ENCODE measurements at regions not wholly inside any gene's neighbourhood (a gene's known extent, or its start where the extent isn't known, plus 50 kb on each side); places are given as distances from the start of the nearest gene placed in this dataset.
A peak's percentile ranks its signal among the peaks of the same experiment; 100 is the strongest.
"Not testable (repeated sequence)": the region's sequence is repeated elsewhere in the genome, so short reads cannot be mapped to it uniquely, and the experiment has no call there.

- Histone ChIP-seq H3K4me1 (ENCODE audit: control insufficient read depth in 1 of 2, insufficient read depth in 1 of 2, low read depth in 1 of 2, low read length in 1 of 2) (peaks cover 42 to 58% of the 10 kb centered on the region in 2 experiments), H3K36me3 (no peaks in the 10 kb centered on the region), H3K27me3 (no peaks in the 10 kb centered on the region), H3K27ac (peak overlapping the region; percentile 81), H3K9me3 (no peaks in the 10 kb centered on the region), H3K4me3 (ENCODE audit: low read depth in 1 of 2, low read length in 1 of 2) (no peak overlapping the region)
- TF ChIP-seq CTCF (IDR thresholded peaks at IDR 0.05), result no peak
Observed at GRCh38 chr9:105004466-105005090, 76.6 kb upstream of the ABCA1 start.

GRCh38 chr9:105005186-105005585 is 77.2 kb upstream of the ABCA1 start:
- Histone ChIP-seq H3K4me1 (ENCODE audit: control insufficient read depth in 1 of 2, insufficient read depth in 1 of 2, low read depth in 1 of 2, low read length in 1 of 2) (peaks cover 42 to 58% of the 10 kb centered on the region in 2 experiments), H3K36me3 (no peaks in the 10 kb centered on the region), H3K4me3 (ENCODE audit: low read depth in 1 of 2, low read length in 1 of 2) (no peak overlapping the region), H3K27me3 (no peaks in the 10 kb centered on the region), H3K9me3 (no peaks in the 10 kb centered on the region), H3K27ac (peak overlapping the region; percentile 81)
- no peak for TF ChIP-seq CTCF (IDR thresholded peaks at IDR 0.05)

- no peaks in the 10 kb centered on the region for H3K27me3 ChIP-seq
- no peak for TF ChIP-seq CTCF (IDR thresholded peaks at IDR 0.05)
- no peaks in the 10 kb centered on the region for H3K36me3 ChIP-seq
- H3K4me3 ChIP-seq (ENCODE audit: low read depth in 1 of 2, low read length in 1 of 2), result peak overlapping the region in 1 of 2 experiments; percentile 50
- H3K27ac ChIP-seq, result peak overlapping the region; percentile 92
- H3K4me1 ChIP-seq (ENCODE audit: control insufficient read depth in 1 of 2, insufficient read depth in 1 of 2, low read depth in 1 of 2, low read length in 1 of 2), result peaks cover 42 to 58% of the 10 kb centered on the region in 2 experiments
- H3K9me3 ChIP-seq, result no peaks in the 10 kb centered on the region
Observed at GRCh38 chr9:105006514-105006913, 78.6 kb upstream of the ABCA1 start.

- no peaks in the 10 kb centered on the region for H3K36me3 ChIP-seq
- no peak for TF ChIP-seq CTCF (IDR thresholded peaks at IDR 0.05)
- H3K4me3 ChIP-seq (ENCODE audit: low read depth in 1 of 2, low read length in 1 of 2), result peak overlapping the region; percentile 1 to 50
- H3K4me1 ChIP-seq (ENCODE audit: control insufficient read depth in 1 of 2, insufficient read depth in 1 of 2, low read depth in 1 of 2, low read length in 1 of 2), result peaks cover 42 to 58% of the 10 kb centered on the region in 2 experiments
- no peaks in the 10 kb centered on the region for H3K9me3 ChIP-seq
- no peaks in the 10 kb centered on the region for H3K27me3 ChIP-seq
- peak overlapping the region; percentile 92 for H3K27ac ChIP-seq
Observed at GRCh38 chr9:105007143-105007542, 79.2 kb upstream of the ABCA1 start.

- H3K27me3 ChIP-seq; H3K4me3 ChIP-seq (ENCODE audit: low read depth in 1 of 2, low read length in 1 of 2); H3K27ac ChIP-seq; H3K36me3 ChIP-seq; H3K9me3 ChIP-seq: not testable (repeated sequence)
- peaks cover 25 to 31% of the 10 kb centered on the region in 2 experiments for H3K4me1 ChIP-seq (ENCODE audit: control insufficient read depth in 1 of 2, insufficient read depth in 1 of 2, low read depth in 1 of 2, low read length in 1 of 2)
Observed at GRCh38 chr9:105010089-105010488, 82.1 kb upstream of the ABCA1 start.

GRCh38 chr9:105021917-105022316 is 94.0 kb upstream of the ABCA1 start:
- no peak for TF ChIP-seq CTCF (IDR thresholded peaks at IDR 0.05)
- no peaks in the 10 kb centered on the region for H3K36me3 ChIP-seq
- H3K4me3 ChIP-seq (ENCODE audit: low read depth in 1 of 2, low read length in 1 of 2), result no peak overlapping the region
- H3K27me3 ChIP-seq, result no peaks in the 10 kb centered on the region
- peaks cover 31 to 32% of the 10 kb centered on the region in 2 experiments for H3K4me1 ChIP-seq (ENCODE audit: control insufficient read depth in 1 of 2, insufficient read depth in 1 of 2, low read depth in 1 of 2, low read length in 1 of 2)
- H3K27ac ChIP-seq, result no peak overlapping the region
- H3K9me3 ChIP-seq, result no peaks in the 10 kb centered on the region

- H3K4me3 ChIP-seq (ENCODE audit: low read depth in 1 of 2, low read length in 1 of 2); H3K36me3 ChIP-seq; H3K27ac ChIP-seq; H3K27me3 ChIP-seq; H3K9me3 ChIP-seq: not testable (repeated sequence)
- peaks cover 34 to 37% of the 10 kb centered on the region in 2 experiments for H3K4me1 ChIP-seq (ENCODE audit: control insufficient read depth in 1 of 2, insufficient read depth in 1 of 2, low read depth in 1 of 2, low read length in 1 of 2)
Observed at GRCh38 chr9:105022545-105022944, 94.6 kb upstream of the ABCA1 start.
